Stimulated activated CD8-positive, alpha-beta memory T cell treated with anti-CD3 and anti-CD28 coated beads, Interleukin-4, amount 100 ng/mL, for 4 hours (primary cell): ENCODE measurements at regions not wholly inside any gene's neighbourhood (a gene's known extent, or its start where the extent isn't known, plus 50 kb on each side); places are given as distances from the start of the nearest gene placed in this dataset.

Experiments used
- DNase-seq, 2 donors: peaks; one replicate each; pipeline ENCODE4 v3.0.0-alpha.2; 2020; ENCODE audit warnings: low read depth in 2 of 2, low spot score in 1 of 2

DNA sequence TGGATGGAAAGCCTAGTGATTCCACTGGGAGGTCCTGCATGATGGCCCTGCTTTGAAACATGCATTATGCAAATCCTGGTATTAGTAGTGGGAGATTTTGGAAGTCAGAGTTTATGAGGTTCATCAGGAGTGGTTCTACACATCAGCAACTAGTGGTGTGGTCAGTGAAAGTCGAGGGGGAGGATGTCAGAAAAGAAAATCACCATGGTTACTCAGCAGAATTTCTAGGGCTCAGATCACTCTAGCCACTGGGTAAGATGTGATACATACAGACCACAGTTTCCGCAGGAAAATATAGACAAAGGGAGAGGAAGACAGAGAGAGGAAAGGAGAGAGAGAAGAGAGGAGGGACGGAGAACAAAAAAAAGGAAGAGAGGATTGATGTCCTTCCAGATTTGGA is 2100.7 kb upstream of the PIK3C3 start:
- no peak for DNase-seq

DNA sequence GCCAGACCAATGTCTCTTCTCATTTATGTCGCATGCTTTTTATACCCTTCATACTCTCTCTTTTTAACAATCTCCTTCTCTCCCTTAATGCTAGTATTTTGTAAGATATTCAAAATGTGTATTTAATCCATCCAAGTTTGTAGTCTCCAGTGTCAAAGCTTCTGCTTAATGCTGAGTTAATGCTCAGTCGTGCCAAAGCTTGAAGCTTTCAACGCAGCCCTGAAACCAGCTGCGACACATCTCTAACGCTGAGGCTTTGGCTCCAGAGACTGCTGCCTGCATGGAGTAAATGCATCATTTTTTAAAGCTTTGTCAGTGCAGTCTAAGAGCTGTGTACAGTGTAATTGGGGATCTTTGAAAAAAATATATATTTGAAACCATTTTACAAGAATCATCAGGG is 2108.8 kb upstream of the PIK3C3 start:
- DNase-seq, result no peak

DNA sequence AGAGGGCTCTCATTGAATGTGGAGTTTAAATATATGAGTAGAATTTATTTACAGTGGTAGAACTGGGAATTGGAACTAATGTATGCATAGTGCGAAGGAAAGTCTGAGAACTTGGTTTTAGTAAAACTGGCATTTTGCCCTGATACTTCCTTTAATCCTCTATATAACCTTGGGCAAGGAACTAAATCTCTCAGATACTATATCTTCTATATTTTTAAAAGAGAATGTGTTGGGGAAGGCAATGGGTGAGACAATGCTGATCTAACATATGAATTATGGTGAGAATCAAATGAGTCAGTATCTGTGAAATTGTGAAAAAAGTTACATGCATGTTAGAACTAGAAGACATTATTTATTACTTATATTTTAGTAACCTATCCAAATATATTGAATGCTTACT is 2109.4 kb upstream of the PIK3C3 start:
- no peak for DNase-seq

DNA sequence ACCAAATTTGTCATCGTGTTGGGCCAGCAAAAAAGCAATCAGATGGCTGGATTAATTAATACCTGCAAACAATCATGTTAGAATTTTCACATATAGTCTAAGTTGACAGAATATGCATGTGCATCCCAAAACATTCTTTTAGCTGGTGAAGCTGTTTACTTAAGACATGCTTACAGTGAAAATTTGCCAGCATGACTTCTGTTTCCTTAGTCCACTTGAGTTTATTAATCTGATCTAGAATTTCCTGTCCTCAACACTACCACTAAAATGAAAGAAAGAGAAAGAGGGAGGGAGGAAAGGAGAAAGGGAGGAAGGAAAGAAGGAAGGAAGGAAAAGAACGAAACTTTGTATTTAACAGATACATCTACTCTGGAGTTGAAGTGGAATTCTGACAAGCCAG is 2109.9 kb upstream of the PIK3C3 start:
- no peak for DNase-seq

DNA sequence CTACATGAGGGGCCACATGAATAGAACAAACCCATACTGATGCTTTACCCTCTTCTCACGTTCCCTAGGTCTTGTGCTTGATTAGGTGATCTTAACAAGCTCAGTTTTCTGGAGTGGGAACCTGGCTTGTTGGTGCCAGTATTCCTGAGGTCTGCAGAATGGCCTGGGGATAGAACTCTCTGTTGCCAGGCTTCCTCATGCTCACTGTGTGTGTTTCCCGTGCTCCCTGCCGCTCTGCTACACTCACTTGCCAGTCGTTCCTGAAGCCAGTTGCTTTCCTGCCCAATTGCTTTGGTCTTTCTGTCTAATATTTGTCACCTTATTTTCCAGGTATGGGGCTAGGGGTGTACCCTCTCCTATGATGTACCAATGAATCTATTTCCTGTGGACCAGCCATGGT is 2111.5 kb upstream of the PIK3C3 start:
- DNase-seq, result no peak

DNA sequence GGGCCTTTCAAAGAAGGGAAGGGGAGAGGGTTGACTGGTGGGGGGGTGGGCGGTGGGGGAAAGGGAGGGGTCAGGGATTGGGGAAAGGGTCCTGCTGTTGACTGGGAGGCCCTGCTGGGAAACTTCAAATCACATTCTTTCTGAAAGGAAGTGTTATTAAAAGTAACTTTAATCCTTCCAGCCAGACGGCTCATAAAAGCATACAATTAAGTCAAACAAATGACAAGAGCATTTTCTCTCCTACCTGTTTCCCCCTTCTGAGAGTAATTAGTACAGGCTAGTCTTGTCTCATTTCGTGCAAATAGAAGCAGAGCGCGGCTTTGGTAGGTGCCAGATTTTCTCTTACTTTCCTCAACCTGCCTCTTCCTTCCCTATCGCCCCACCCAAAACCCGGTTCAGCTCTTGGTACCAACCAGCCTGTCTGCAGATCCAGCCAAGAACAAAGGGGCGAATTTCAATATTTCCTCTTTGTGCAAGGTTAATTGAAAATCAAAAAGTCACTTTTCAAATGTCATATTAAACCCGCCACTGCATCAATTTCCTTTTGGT is 2112.6 kb upstream of the PIK3C3 start:
- no peak for DNase-seq

DNA sequence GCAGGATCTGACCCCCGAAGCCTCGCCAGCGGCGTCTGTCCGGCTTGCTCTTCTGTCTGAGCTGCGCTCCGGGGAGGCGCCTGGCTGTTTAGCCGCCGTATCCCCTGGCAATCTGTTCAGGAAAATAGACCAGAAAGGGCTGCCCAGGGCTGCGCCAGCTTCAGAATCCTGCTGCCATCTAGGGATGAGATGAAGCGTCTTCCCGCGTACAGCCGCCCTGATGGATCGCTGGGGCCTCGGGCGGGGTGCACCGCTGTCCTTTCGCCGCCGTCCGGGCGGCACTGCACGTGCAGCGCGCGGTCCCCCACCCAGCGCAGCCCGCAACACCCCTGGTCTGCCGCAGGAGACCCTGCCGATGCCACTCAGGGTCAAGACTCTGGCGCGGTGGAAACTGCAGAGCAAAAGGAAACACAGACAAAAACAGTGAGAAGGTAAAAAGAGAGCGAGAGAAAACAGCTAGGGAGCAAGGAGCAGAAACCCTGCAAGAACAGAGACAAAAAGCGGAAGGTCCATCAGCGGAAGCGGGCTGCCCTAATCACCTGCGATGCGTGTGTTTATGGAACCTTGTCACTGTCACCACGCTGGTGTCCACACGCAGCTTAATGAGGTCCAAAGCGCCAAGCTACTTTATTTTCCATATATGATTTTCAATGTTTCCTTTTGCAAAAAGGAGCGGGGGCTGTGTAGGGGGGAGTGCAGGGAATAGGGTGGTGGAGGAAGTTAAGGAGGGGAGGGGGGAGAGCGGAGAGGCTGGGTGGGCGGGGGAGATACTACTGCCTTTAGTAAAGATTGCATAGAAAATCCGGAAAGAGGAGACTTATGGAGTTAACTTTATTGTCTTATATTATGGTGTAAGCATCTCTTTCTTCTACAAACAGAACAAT is 2113.3 kb upstream of the PIK3C3 start:
- no peak for DNase-seq

DNA sequence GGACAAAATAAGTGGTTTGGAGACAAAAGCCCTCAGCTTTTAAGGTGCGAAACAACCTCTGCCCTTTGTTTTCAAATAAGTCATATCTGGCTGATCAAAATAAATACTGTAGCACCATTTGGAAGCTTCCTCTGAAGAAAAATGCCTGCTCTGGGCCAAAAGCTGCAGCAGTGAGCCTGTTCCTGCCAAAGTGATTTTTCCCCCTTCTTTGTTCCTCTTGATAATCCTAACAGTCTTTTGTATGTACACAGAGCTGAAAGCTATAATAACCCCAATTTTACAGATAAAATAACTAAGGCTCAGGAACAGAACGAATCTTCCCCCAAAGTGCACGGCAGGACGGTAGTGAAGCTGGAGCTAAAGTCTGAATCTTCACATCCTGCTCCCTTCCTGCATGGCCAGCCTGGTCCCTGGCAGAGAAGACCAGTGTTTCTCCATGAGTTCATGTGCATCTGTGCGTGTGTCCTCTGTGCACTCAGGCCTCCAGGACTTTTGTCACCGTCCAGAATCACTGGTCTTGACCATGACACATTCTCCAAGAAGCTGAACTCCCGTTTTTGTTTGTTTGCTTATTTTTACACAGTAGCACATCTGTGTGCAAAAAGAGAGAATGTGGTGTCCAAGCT is 2114.1 kb upstream of the PIK3C3 start:
- DNase-seq, result no peak

DNA sequence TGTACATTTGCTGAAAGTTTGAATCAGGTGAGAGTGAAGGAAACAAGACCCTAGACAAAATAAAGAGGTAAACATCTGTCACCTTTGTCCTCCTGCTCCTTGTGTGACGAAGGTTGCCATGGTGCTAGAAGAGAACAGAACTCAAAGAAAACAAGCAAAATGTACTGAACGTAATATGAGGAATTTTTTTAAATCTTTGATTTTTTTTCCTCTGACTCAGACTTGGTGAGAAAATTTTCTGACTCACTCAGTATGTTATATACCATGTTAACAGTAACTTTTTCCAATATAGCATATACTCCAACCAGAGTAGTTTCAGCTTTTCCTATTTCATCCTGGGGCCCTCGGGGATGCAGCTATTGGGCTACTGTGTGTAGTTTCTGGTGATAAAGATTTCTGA is 2114.6 kb upstream of the PIK3C3 start:
- DNase-seq, result no peak

DNA sequence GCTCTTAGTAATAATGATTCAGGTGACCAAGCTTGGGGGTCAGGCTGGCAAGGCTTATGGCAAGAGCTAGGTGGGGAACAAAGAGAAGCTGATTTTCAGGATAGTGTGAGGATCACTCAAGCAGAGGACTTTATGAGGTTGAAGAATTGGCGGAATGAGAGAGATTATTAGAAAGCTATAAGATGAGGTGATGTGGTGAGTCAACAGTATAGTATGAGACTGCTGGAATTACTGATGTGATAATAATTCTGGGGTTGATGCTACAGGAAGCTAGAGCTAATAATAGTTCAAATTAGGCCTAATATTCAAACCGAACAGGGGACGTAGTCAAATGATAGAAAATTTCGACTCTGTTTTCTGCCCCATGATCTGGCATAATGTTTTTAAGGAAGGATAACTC is 2115.3 kb upstream of the PIK3C3 start:
- no peak for DNase-seq

DNA sequence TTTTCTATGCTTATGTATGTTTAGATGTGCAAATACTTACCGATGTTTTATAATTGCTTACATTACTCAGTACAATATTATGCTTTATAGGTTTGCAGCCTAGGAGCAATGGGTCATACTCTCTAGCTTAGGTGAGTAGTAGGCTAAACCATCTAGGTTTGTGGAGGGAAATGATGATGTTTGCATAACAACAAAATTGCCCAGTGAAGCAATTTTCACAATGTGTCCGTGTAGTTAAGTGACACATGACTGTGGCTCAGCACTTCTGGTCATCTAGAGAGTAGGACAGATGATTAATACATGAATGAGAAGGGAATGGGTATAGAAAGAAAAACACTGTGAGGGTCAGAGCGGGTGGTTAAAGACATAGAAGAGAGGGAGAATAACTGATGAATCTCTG is 2116.2 kb upstream of the PIK3C3 start:
- no peak for DNase-seq

DNA sequence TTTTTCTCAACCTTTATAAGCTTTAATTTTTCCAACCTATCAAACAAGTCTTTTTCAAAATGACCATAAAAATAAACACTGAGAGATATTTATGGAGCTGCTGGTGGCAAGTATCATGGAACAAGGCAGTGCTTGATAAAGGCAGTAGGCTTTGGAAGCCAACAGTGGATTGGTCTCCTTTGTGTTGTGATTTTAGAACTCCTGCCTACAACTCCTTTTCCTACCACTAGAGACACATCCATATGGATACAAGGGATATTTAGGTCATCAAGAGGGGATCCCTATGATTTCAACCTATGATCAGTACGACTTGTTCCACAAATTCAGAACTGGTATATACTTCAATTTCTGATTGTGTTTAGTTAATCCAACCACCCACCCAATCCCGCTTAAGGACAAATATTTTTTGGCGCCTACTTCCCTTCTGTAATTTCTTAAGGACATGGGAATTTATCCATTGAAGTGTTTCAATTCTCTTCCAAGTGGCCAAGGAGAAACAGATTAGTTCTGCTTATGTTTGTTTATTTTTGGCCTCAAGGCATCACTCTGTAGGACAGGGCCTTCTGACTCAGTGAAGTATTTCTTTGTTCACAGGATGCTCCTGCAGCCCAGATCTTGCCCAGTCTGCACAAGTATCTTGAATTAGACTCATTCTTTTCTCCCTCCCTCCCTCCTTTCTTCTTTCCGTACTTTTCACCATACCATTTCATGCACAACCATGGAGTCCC is 2119.6 kb upstream of the PIK3C3 start:
- no peak for DNase-seq

DNA sequence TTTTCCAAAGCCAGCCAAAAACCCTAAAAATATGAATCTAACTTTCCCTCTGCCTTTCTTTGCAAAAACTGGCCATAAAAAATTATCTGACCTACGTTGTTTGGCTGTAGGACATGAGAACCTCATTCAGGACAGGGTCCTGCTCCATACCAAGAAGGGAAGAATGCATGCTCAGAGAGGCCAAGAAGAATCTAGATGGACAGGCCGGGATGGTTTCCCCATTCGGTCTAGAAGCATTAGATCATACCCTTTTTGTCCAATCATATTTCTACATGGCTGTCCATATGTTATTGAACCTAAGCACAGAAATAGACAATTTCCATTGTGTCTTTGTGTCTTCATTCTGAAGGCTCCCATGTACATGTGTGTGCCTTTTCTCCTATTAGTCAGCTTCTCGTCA is 2120.4 kb upstream of the PIK3C3 start:
- DNase-seq, result no peak

DNA sequence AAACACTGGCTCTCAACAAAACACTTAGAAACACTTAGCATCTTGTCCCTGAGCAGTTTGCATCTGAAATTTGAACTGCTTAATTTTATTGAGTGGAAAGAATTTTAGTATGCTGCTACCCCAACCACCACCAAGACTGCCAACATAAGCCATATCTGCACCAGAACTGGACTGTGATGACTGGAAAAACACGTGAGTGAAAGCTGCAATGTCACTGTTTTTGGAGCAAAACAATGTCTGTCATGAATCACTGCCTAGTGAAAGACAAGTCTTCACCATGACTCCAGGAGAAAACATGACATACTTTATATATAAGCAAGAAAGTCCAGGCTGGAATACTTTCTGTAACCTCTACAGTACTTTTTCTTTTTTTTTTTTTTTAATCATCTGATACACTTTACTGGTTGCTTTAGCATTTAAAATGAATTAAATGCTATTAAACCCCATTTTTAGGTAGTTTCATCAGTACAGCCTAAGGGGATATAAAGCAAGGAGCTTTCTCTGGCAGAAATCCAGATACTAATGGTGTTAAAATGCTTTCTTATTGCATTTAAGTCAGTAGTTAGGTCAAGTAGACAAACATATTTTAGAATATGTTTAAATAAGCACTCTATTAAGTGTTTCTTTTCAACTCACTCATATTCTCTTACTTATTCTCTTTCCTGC is 2129.4 kb upstream of the PIK3C3 start:
- DNase-seq, result no peak

DNA sequence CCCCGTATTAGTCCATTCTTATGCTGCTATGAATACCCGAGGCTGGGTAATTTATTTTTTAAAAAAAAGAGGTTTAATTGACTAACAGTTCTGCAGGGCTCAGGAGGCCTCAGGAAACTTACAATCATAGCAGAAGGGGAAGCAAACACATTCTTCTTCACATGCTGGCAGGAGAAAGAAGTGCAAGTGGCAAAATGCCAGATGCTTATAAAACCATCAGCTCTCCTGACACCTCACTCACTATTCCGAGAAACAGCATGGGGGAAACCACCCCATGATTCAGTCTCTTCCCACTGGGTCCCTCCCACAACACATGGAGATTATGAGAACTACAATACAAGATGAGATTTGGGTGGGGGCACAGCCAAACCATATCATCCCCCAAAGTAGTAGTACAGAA is 2148.5 kb upstream of the PIK3C3 start:
- DNase-seq, result no peak

DNA sequence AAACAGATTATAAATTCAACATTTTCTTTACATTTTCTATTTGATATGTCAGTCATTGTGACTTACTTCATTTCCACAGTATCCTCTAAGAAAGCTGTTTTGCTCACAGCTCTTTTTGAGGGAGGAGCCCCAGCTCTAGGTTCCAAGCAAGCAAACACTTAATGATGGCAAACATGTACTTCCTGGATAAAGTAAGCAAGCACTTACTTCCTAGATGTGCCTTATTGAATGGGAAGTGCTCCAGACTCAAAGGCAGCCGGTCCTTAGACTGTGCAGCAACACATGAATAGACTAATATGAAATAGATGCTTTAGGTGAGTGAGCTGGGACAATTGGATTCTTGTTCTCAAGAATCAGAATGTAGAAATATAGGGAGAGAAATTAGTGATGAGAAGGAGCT is 2149.8 kb upstream of the PIK3C3 start:
- DNase-seq, result no peak

DNA sequence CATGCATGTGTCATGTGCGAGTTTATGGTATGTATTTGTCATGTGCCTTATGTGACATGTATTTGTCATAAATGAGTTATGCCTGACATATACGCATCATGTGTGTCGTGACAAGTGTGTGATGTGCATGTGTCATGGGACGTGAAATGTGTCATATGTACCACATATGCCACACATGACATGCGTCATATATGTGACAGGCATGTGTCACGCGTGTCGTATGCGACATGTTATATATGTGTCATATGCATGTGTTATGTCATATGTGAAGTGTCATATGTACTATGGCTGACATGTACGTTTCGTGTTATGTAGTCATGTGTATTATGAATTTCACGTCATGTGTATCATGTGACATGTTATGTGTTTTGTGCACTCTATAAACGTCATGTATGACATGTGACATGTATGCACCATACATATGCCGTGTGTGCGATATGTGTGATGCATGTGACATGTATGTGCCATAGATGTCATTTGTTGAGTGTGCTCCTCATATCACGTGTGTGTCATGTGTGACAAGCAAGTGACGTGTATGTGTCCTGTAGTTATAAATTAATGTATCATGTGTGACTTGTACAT is 2152.3 kb upstream of the PIK3C3 start:
- no peak for DNase-seq

DNA sequence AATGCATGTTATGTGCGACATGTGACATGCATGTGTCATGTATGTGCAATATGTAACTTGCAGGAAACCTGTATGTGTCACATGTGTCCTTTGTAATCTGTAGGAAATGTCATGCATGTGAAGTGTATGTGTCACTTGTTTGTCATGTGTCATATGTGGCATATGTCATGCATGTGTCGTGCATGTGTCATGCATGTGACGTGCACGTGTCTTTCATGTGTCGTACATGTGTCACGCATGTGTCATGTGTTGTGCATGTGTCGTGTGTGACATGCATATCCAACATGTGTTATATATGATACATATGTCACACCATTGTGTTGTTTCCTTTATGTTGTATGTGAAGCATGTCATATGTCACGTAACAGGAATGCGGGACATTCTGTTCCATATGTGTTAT is 2153.2 kb upstream of the PIK3C3 start:
- DNase-seq, result no peak

DNA sequence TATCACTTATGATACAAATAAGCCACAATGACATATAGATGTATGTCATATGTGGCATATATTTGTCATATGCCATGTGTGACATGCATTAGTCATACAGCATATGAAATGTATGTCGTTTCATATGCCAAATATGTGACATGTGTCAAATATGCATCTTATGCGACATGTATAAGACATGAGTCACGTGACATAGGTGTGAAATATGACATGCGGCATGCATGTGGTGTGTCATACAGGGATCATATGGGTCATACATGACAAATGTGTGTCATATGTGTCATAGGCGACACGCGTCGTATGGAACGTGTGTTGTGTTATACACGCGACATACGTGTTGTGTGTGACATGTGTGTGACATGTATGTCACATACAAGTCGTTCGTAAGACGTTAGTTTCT is 2154.0 kb upstream of the PIK3C3 start:
- DNase-seq, result no peak

DNA sequence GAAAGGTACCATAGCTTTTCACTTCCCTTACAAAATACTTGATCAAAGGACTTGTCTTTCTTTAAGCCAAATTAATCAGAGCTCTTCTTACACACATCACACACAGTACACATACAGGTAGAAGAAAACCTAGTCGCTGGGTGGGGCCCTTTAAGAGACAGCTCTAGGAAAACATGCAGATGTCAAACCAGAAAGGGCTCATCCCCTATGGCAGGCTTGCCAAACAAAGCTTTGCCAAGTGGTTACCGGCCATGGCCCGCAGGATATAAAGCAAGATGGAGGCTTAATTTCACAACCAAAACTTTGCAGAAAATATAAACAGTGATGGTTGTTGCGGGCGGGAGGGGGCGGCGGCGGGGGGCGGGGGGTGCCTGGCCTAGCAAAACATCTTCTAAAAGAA is 2156.0 kb upstream of the PIK3C3 start:
- no peak for DNase-seq

DNA sequence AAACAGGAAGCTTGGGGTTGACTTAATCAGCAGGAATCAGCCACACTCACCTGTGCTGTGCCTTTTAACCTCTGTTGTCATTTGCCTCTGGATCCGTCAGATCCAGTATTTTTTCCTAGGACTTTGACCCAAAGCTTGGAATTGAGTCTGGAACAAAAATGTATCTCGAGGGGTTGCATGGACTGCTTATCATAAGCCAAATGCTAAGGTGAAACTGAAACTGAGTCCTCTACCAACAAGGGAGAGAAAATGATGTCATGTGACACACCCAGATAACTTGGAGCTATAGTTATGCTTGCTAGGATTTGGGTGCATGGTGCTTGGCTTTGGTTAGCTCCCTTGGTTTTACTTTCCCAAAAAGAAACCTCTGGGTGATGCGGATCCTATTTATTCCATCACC is 2158.6 kb upstream of the PIK3C3 start:
- DNase-seq, result no peak
